CD4-positive, alpha-beta T cell treated with Interleukin-10 for 1 hour (primary cell): ENCODE measurements at regions not wholly inside any gene's neighbourhood (a gene's known extent, or its start where the extent isn't known, plus 50 kb on each side); places are given as distances from the start of the nearest gene placed in this dataset.
"Not testable (repeated sequence)": the region's sequence is repeated elsewhere in the genome, so short reads cannot be mapped to it uniquely, and the experiment has no call there.

Source experiments
- DNase-seq: peaks from one replicate; pipeline ENCODE4 v3.0.0-alpha.2; 2020

DNA sequence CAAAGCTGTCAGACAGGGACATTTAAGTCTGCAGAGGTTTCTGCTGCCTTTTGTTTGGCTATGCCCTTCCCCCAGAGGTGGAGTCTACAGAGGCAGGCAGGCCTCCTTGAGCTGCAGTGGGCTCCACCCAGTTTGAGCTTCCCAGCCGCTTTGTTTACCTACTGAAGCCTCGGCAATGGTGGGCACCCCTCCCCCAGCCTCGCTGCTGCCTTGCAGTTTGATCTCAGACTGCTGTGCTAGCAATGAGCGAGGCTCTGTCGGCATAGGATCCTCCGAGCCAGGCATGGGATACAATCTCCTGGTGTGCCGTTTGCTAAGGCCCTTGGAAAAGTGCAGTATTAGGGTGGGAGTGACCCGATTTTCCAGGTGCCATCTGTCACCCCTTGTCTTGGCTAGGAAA is 149.4 kb upstream of the PGRMC2 start:
- DNase-seq = not testable (repeated sequence)

DNA sequence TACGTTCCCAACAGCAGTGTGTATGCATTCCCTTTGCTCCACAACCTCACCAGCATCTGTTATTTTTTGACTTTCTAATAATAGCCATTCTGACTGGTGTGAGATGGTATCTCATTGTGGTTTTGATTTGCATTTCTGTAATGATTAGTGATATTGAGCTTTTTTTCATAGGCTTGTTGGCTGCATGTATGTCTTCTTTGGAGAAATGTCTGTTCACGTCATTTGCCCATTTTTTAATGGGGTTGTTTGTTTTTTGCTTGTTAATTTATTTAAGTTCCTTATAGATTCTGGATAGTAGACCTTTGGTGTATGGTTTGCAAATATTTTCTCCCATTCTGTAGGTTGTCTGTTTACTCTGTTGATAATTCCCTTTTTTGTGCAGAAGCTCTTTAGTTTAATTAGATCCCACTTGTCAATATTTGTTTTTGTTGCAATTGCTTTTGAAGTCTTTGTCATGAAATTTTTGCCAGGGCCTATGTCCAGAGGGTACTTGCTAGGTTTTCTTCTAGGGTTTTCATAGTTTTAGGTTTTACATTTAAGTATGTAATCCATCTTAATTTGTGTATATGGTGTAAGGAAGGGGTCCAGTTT is 141.5 kb upstream of the PGRMC2 start:
- not testable (repeated sequence) for DNase-seq

DNA sequence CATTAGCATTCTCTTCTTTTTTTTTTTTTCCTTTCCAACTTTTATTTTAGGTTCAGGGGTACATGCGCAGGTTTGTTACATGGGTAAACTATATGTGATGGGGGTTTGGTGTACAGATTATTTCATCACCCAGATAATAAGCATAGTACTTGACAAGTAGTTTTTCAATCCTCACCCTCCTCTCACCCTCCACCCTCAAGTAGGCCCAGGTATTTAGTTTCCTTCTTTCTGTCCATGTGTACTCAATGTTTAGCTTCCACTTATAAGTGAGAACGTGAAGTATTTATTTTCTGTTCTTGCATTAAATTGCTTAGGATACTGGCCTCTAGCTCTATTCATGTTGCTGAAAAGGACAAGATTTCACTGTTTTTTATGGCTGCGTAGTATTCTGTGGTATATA is 140.8 kb upstream of the PGRMC2 start:
- no peak for DNase-seq

DNA sequence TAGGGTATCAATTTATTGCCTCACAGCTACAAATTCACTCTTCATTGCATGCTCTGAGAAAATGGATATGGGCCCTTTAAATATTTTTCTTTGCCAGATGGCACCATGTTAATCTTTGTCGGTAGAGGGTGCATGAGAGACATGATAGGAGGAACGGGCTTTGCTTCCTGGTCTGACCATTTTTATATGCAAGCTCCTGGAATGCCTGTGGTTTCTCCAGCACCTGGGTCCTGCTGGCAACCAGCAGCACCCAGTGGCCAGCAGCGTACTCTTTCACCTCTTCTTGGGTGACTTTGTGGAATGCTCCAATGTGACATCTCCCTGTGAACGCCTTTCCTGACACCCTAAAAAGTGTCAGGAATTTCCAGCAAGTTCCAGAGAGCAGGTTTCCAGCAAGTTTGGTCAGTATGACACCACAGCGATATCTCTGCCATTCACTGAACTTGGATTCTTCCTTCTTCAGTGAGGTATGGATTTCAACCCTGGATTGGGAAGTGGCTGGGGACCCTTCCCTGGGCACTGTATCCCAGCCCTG is 140.3 kb upstream of the PGRMC2 start:
- DNase-seq = no peak

DNA sequence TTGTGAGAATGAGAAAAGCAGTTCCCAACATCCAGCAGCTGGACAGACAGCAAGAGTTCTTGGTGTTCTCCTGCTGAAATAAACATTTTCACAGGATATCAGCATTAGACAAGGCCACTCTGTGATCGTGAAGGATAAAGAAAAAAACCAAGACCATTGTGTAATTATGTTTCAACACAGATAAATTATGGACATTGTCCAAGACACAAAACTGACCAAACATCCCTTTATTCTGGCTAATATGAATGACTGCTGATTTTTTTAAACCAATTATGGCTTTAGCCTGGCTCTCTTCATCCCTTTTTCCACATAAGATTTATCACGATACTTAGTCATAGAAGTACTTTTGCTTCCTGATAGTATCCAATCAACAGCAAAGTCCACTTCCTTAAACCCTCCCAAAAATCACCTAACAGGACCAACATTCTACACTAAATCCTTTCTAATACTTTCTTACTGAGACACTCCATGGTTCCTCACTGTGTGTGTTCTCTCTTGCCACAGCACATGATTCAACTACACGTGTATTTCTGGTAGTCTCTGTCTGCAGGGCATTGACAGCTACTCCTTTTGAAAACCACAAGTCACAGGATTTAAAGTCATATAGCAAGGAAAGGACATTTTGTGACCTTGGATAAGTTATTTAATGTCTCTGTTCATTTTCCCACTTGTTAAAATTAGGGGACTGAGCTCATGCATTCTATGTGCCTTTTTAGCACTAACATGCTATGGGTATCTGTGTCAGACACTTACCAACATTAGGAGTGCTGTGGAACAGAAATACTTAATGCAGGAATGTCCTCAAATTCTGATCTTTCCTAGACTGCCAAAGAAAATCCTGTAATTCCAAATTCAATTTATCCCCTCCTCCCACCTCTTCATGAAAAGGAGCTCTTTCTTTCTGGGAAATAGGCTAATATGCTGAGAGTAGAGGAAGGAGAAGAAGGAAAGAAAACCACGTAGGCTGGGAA is 137.2 kb upstream of the PGRMC2 start:
- no peak for DNase-seq

DNA sequence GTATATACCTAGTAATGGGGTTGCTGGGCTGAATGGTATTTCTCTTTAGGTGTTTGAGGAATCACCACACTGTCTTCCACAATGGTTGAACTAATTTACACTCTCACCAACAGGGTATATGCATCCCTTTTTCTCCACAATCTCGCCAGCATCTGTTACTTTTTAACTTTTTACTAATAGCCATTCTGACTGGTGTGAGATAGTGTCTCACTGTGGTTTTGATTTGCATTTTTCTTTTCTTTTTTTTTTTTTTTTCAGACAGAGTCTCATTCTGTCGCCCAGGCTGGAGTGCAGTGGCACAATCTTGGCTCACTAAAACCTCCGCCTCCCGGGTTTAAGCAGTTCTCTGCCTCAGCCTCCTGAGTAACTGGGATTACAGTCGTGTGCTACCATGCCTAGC is 134.7 kb upstream of the PGRMC2 start:
- not testable (repeated sequence) for DNase-seq

DNA sequence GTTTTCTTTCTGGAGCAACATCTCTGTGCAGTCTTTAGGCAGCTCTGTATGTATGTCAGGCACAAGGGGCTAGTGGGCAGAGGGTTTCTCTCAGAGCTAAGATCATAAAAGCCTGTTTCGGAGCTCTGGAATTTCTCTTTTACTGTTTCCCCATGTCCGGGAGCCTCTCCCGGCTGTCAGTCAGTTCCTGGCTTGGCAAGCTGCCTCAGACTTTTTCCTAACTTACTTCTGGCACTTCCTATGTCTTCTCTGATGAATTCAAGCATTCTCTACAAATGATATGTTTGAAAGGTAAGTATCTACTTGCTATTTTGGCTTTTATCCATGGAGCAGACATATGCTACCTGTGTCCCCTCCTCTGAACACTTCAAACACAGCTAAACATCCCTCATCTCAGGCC is 129.3 kb upstream of the PGRMC2 start:
- DNase-seq = no peak

DNA sequence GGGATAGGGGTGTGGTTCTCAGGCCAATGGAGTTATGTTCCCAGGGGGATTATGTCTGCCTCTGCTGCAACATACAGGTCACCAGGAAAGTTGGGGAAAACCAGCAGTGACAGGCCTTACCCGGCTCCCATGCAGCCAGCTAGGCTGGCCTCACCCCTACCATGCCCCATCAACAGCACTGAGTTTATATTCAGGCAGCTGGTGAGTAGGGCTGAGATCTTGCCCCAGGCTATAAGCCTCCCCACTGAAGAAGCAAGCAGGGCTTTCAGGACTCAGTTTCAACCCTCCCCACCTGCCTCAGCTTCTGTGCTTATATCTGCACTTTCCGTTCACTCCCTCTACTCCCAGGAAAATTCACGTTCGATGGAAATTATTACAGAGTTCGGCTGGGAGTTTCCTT is 122.4 kb upstream of the PGRMC2 start:
- no peak for DNase-seq

DNA sequence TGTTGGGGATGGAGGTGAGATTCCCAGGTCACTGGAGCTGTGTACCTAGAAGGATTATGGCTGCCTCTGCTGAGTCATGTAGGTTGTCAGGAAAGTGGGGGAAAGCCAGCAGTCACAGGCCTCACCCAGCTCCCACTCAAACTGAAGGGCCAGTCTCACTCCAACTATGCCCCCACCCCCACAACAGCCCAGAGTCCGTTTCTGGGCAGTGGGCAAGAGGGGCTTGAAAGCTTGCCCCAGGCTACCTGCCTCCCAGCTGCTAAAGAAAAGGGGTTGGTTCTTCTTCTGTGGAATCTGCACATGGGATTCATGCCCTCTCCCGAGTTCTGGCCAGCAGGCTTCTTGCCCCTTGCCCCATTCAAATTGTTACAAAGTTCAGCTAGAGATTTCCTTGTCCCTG is 116.0 kb upstream of the PGRMC2 start:
- DNase-seq = no peak

DNA sequence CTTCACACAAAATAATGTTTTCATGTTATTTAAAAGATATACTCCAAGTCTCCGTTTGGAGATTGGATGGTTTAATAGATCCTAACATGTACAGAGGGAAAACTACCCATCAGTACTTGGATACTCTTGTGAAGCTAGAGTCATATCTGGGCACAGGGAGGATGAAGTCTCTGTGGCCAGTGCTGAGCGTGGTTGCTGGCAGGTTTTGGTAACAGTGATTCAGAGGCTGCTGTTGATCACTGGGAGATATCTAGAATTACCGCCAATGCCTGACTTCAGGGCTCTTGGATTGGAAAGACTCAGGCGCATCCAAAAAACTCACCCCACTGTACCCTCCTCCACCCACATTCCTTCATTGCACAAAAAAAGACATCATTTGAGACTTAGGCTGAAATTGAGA is 107.2 kb upstream of the PGRMC2 start:
- DNase-seq = no peak

DNA sequence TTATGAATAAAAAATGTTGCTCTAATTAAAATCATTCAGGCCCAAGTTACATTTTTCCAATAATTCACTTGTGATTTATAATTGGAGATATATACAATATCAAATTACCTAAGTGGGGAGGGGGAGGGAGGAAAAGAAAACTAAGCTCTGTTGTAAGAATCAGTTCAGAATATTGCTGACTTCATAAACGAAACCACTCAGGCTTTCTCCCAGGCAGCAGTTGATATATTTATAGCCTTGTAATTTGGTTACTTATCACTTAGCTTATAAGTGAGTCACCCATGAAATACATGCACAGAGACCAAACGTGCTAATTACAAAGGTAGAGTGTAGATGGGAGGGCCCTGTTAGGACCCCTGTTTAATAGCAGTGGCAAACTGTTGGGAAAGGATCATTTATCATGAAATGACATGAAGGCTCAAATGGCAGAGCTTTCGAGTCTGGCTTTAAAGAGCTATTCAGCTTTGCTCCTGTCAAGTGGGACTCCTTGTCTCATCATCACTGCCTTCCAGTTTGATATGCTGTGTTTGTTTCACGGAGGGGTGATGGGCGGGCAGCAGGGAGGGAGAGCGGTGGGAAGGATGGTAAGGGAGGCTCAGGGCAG is 105.6 kb upstream of the PGRMC2 start:
- DNase-seq = no peak

DNA sequence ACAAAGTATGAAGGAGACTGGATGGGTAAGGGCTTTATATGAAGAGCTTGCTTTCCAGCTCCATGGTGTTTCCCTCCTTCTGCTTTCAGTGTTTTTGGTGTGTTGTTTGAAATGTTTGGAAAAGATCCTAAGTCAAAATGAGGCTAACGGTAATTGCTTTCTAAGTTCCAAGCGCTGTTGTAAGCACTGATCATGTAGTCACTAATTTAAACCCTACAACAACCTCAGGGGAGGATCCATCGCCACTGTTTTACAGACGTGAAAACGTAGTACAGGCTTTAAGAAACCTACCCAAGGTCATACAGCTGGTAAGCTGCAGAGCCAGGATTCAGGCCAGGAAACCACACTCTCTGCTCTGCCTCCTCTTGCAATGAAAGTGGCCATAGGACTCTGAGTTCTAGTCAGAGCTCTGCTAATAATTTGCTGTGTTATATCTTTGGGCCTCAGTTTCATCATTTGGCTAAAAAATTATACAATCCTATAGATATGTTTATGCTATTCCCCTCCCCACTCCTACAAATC is 102.9 kb upstream of the PGRMC2 start:
- no peak for DNase-seq

DNA sequence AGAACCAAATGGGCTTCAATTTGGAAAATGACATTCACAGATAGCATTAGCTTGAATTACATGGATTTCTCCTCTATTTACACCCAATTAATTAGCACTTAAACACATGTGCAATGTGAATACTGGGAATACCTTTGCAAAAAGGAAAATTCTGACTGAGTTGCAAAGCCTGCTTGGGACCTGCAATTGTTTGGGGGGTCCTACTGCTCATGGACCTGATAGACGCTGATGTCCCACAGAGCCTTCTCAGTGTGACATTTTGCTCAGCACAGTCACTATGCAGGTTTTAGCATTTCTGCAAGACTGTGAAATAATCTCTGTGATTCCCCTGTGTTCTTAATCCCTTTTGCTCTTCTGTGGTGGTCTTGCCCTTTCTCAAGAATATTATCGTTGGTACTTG is 101.2 kb upstream of the PGRMC2 start:
- DNase-seq = no peak

DNA sequence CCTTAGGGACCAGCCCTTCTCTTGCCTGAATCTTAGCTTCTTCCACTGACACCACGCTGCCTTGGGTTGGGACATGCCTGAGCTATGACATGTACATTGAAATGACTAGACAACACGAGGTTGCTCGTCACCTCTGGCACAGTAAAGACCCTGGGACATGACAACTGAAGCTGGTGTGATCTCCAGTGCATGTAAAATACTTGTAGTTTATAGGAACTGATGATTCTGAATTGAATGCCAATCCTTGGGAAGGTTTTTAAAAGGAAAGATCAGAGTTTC is 100.7 kb upstream of the PGRMC2 start:
- DNase-seq = no peak

DNA sequence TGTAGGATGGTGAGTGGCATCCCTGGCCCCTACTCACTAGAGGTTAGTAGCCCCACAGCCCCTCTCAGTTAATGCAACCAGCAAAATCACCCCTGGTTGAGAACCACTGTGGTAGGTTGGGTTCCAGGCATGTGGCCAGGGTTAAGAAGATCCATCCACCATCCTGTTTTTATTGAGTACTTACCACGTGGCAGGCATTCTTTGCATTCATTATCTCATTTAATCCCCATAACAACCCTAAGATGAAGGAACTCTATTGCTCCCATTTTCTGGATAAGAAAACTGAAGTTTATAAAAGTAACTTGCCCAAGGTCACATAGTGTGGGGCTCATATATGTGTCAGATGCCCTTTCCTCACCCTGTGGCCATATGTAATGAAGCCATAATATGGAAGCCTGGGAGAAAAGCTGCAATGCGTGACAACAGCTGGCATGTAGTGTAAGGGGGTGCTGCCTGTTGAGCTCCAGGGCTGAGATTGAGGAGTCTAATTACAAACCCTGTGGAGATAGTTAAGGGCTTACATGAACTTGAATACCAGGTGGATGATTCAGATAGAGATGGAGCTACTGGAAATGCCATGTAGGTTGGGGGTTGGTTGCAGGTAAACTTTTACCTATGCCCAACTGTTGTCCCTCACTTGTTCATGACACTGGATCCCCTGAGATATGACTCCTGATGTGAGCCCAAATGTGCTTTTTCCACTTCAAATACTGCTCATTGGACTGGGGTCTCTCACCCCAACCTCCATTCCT is 100.2 kb upstream of the PGRMC2 start:
- no peak for DNase-seq

DNA sequence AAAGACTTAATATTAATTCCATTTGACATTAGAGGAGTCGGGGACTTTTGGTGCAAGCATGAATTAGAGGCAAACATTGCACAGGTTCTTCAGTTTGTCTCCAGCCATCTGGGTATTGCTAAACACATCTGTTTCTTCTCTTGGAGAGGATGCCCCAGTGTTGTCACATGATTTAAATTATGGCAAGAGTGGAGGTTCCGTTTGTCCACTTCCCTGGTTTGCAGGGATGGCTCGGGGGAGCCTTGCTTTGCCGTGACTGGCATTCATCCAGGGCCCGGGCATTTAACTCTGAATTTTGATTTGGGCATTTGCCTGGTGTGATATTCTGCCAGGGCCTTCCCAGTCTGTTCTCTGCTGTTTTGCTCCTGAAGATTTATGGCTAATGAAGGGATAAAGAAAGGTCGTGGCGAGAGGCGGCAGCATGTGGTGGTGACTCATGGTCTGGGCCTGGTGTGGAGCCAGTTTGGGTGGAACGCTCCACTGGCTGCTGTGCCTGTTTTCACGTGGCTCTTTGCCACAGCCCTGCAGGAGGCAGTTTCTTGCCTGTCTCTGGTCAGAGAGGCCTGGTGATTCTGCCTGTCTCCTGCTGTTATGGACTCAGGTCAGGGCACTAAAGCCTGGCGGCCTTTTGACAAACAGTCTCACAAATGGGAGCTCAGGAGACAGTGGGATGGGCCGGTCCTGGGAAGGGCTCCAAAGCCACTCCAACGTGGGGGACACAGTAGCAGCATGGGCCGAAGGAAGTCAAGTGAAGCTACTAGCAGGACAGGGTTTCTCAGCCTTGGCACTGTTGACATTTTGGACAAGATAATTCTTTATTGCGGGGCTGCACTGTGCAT is 99.4 kb upstream of the PGRMC2 start:
- DNase-seq = no peak

DNA sequence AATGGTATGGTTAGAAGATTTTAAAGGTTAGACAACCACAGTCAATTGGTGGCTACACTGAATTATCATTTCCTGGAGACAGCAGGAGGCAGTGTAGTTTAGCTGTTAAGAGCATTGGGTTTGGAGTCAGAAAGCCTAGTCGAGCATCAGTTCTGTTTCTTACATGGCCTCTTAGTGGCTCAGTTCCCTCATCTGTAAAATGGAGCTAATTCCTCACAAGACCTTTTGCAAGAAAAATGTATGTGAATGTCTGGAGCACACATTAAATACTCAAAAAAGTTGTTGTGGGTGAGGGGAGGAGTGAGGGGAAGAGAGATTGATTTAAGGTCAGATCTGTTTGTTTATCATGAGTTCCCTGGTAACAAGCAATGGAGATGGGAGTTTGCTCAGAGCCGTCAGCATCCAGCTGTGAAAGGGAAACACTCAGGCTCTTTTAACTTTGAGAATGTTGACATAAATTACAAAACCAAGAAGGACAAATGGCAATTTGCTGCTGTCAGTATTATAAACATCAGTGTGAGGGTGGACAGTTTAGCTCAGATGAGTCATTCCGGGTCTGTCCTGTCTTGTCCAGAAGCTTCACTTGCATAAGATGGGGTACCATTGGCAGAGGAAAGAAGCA is 98.2 kb upstream of the PGRMC2 start:
- no peak for DNase-seq

DNA sequence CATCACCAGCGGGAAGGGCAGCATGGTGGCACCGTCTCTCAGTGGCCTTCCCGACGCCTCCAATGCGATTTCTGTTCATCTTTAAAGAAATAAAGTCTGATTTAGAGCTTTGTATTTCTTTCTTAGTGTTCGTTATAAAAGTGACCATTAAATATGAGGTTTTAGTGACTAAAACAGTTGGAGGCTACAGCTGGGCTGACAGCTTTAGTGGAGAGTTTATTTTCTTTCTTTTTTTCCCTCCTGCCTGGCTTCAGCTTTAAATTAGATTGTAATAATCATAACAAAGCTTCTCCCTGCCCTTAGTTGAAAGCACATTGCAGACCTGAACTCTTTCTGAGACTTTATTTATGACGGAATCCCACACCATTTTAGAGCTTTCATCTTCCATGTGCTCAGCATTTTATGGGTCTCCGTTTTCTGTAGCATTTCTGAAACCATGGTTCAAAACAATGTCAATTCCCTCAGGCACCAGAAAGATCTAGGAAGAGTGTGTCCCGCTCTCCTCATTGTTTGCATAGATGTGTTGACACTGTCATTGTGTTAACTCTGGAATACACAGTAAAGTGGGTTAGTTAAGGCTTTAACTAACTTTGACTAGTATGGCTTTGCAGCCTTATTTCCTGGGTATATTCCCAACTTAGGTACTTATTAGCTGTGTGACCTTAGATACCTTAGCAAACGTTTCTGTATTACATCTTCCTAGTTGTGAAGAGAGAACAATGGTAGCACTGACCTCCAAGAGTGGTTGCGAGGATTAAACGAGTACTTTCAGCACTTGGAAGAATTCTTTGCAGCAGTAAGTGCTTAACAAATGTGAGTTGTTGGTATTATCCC is 97.4 kb upstream of the PGRMC2 start:
- no peak for DNase-seq

DNA sequence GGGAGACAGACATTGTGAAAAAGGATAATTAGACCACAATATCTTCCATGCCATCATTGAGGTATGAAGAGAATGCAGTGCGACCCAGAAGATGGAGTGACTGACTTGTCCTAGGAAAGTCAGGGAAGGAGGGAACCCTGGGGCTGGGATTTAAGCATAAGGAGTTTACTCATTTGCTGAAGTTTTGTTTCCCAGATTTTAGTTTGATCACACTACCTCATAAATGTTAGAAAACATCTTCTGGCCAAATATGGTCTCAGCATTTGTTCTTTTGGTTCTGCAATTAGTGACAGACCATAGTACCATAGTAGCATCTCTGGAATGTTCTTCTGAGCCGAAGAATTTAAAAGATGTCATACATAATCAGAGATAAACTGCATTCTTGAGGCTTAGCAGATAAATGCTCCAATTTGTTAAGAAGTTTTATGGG is 96.5 kb upstream of the PGRMC2 start:
- no peak for DNase-seq

DNA sequence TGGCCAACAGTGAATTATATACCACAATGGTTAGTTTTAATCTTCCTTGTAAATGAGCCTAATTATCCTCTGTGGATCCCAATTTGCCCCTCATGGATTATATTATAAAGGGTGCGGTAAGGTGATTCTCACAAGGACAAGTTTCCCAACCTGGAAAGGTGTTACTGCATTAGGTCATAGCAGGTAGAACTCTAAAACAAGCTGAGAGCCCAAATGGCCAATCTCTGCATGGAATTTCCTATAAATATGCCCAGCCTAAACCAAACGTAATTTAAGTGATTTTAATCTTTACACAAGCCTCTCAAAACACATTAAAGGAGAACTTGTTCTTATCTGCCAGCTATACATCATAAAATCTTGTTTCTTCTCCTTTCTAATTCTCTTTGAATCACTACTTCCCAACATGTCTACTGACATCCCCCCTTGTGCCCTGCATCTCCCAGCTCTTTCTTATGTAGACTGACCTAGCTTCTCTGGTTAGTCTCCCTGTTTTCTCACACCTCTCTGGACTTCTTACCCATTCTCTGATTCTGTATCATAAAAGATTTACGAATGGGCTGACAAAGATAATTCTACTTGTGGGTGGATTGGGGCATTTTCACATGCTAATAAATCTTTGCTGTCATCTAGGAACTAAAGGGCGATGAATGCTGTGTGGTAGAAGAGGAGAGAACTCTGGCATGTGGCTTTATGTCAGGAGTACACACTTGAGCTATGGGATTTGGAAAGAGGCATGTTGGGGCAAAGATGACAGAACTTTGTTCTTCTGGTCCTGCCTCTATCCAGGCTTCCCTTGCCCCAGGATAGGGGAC is 94.3 kb upstream of the PGRMC2 start:
- DNase-seq = no peak
